ENCODE measurements at regions not wholly inside any gene's neighbourhood (a gene's known extent, or its start where the extent isn't known, plus 50 kb on each side); places are given as distances from the start of the nearest gene placed in this dataset.

DNA sequence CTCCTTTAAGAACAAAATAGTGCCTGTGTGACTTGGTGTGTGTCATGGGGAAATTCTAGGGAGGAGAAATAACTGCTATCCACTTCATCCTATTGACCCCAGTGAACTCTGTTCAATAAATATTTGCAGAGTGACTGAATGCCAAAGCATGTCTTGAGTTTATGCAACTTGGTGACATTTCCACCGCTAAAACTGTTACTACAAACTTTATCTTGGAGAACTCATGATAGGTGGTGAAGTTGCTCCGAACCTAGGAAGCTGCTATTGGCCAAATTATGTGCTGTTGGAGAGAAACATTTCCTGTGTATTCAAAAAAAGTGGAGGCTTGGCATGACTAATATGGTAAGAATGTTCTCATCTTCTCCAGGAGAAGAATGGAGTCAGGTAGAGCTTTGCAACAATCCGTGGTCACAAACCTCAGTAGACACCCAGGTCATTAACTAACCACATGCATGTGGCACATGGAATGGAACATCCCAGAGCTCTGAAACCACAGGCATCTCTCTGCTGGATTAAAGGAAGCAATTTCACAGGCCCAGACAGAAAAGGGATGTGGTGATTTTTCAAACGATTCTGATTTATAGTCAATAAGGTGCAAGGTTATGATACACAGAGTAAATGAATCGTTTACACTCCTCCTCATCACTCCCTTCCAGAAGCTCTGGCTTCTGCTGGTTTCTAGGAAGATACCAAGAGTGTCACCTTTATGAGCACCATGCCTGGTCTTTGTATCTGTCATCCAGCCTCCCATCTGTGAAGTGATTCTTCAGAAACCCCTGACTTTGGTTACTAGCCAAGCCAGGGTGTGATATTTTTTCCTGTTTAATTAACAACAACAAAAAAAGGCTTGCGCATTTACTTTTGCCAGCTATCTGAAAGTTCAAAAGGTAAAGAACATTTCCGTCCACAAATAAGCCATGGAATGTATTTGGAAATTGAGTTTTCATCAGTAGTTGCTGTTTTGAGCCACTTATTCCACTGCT lies 361.1 kb downstream of the TGFB2 start:
- DNase-seq (ENCODE audit: low spot score in 2 of 2): no peak
- no peak for FAIRE-seq

DNA sequence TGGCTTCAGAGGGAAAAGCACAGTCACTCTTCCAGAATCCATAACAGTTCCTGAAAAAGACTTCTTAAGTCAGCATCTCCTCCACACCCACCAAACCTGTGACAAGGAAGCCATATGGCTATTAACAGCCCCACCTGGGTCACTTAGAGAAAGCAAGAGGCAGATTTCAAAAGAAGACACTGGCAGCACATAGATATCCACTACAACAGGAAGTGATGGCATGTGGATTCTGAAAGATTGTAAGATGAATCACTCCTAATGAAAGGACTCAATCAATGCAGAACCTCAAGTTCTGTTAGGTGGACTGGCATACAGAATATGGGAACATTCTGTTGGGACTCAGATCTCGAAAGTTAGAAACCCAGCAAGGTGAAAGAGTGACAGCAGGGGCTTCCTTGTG lies 365.9 kb downstream of the TGFB2 start:
- FAIRE-seq (no peak), DNase-seq (ENCODE audit: low spot score in 2 of 2) (no peak)

DNA sequence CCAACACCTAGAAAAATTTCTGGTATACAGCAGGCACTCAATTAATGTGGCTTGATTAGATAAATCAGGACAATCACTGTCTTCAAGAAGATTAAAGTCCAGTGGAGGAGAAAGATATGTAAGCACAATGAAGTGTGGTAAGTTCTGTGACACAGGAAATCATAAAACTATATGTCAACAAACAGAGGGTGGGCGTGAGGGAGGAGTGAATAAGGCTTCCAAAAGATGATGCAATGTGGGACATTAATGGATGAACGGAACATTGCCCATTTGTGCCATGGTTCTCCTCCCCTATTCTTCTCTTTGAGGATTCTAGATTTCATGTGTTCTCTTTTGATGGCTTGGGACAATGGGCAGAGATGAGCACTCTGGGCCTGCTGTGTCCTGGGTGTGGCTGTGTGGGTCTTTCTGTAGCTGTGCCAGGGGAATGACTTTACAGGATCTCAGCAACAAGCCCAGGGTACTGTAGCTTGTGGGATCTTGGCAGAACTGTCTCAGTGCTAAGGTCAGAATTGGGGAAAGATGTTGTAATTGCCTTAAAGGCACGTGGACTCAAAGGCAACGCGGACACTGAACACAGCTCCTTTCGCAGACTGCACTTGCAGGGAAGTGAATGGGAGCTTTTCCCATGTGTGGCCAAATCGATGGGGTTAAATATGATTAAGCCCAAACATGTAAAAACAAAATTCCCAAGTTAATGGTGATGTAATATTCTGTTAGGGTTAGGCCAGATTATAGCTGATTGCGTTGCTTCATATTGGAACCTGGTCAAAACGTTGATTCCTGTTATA lies 366.9 kb downstream of the TGFB2 start:
- DNase-seq (ENCODE audit: low spot score in 2 of 2): no peak
- no peak for FAIRE-seq

DNA sequence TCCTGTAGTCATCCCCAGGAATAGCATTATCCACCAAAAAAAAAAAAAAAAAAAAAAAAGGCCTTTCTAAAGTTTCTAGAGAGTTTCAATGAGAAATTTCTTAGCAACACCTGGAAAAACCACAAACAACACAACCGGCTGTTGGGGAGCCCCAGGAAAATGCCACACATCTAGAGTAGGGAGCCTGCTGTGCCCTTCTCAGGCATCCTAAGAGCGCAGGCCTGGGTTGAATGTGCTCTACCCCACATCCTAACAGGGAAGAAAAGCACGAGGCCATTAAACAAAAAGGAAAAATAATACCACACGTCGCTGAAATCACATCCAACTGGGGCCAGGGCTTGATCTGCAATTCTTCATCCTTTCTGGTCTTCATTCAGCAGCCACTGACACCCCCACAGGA lies 367.5 kb downstream of the TGFB2 start:
- no peak for DNase-seq (ENCODE audit: low spot score in 2 of 2)
- no peak for FAIRE-seq

DNA sequence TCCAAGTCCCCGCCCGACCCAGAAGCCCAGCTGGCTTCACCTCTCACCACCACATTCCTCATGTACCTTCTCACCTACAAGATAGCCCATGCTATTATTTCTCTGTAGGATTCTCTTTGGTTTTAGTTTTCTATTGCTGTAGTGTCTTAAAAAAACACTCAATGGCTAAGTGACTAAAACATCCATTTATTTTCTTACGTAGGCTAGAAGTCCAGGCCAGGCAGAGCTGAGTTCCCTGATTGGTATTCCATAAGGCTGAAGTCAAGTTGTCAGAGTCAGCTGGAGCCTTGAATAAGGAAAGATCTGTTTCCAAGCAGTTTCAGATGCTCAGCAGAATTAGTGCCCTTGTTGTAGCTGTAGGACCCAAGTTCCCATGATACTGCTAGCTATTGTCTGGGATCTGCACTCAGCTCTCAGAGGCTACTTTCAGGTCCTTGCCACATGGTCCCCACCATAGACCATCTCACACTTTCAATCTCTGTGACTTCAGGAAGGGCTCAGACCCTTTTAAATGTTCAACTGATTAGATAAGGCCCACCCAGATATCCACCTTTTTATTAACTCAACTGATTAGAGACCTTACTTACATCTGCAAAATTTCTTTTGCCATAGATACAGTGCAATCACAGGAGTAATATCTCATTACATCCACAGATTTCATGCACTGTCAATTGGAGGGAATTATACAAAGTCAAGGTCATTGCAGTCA lies 371.0 kb downstream of the TGFB2 start:
- no peak for FAIRE-seq
- DNase-seq (ENCODE audit: low spot score in 2 of 2): no peak

DNA sequence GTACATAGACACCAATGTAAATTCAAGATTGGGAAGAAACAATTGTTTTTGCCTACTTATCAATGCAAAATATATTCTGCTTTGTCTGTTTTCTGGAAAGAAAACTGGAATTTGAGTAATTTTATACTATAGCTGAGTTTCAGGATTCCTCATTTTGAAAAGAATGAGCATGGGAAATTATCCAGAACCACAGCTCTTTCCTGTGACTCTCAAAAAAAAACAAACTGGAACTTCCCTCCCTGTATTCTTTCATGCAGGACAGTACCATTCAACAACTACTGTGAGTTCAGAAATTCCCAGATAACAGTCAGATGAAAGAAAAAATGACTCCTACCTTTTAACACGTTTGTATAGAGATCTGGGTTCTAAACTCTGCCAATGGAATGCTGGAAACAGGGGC lies 372.4 kb downstream of the TGFB2 start:
- DNase-seq (ENCODE audit: low spot score in 2 of 2): no peak
- no peak for FAIRE-seq

DNA sequence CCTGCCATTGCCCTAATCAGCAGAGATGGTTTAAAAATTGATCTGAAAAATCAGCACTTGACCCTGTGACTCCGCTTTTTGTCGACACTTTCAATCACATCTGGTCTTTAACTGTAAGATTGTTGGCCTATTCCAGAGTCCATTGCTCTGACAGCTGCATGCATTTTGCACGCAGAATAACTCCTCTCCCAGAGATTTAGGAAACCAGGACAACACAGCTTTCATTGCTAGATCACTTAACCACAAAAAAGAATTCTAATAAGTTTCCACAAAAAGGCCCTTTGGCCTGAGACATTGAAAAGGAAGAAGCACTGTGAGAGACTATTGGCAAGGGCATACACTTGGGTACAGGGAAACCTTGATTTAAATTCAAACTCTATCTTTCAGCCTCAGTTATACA lies 373.1 kb downstream of the TGFB2 start:
- no peak for FAIRE-seq
- DNase-seq (ENCODE audit: low spot score in 2 of 2): no peak

DNA sequence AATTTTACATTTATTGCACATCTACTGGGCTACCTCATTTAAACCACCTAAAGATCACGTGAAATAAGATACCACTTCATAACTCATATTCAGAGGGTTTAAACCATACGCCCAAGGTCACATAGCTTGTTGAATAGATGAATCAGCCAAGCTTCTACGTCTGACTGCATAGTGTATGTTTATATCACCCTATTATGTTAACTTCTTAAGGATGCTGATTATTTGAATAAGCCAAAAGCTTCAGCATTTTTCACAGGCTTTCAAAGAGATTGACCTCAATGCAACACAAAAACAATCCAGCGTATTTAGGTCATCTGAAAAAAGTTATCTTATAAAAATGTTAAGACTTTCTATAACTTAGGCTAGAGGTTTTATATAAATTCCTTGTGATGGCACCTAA lies 373.8 kb downstream of the TGFB2 start:
- DNase-seq (ENCODE audit: low spot score in 2 of 2): no peak
- FAIRE-seq: no peak

DNA sequence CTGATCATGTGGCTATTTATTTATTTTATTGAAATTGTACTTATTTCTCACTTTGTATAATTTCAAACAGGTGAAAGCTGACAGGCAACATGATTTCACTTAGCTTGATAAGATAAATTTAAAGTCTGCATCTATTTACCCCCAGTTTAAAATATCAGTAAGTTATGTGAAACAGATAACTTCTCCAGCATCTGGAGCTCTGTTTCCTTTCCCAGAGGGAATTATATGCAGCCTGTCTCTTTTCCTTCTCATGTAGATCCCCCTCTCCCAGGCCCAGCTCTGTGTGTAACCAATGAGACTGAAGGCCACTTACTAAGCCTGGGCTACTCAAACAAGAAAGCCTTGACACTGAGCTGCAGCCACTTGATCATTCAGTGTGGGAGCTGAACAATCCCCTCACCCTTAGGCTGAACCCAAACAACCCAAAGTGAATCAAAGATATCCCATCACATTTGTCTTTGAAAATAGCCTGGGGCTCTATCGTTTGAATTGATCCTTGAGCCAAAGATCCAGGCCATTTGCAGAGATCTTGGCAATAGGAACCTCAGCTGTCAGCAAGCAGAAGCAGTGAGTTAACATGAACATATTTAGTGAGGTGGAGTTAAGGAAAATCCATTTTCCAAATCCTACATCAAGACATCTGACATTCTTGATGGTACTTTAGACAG lies 383.9 kb downstream of the TGFB2 start:
- FAIRE-seq (no peak), DNase-seq (ENCODE audit: low spot score in 2 of 2) (no peak)

DNA sequence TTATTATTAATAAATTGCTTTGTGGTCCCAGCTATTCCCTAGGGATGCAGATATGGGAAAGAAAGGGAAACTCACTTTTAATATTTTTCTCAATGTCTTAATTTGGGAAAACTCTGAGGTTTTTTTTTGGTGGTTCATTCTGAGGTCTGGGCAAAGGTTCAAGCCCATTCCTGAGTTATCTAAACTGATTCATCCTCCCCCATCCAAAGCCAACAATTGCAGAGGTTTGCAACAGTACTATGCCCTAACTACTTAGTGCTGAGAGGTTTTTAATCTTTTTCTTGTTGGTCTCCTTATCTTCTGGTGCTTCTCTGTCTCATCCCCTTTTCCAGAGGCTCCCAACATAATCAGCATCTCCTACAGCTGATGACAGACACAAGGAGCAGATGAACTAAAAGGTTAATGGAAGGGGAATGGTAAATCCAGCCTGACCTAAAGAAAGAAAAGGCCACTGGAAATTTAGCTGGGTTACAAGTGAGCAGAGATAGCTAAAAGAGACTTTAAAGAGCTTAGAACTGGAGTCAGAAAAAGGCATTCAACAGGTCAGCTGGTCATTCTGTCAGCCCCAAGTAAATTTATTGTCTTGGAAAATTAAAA lies 390.4 kb downstream of the TGFB2 start:
- FAIRE-seq (no peak), DNase-seq (ENCODE audit: low spot score in 2 of 2) (no peak)

DNA sequence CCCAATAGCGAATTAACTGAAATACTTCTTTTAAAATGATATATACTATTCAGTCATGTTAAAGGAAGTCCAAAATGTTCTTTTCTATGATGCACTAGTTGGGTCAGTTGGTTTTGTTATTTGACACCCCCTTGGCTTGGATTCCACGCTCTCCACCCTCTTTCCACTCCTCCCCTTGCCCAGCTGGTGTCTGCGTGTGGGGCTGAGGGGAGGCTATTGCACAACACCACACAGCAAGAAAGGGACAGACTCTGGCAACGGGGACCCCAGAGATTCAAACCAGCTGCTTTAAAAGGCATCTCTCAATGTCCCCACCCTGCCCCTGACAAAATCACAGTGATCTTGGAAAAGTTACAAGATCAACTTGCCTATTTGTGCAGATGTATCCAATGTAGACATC lies 394.3 kb downstream of the TGFB2 start:
- no peak for DNase-seq (ENCODE audit: low spot score in 2 of 2)
- no peak for FAIRE-seq

DNA sequence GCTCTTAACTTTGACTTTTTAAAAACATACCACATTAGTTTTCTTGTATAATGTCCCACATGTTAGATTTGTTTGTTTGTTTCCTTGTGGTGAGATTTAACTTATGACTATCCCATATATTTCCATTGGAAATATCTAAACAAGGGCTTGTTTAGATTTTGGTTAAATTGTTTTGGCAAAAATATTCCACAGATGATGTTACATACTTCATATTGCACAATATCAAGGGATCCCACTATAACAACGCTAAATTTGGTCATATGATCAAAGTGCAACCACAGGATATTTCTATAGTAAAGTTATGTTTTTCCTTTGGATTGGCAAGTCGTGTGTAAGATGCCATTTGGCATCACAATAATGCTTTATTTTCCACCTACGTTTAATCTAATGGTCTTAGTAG lies 396.7 kb downstream of the TGFB2 start:
- FAIRE-seq: no peak
- no peak for DNase-seq (ENCODE audit: low spot score in 2 of 2)

DNA sequence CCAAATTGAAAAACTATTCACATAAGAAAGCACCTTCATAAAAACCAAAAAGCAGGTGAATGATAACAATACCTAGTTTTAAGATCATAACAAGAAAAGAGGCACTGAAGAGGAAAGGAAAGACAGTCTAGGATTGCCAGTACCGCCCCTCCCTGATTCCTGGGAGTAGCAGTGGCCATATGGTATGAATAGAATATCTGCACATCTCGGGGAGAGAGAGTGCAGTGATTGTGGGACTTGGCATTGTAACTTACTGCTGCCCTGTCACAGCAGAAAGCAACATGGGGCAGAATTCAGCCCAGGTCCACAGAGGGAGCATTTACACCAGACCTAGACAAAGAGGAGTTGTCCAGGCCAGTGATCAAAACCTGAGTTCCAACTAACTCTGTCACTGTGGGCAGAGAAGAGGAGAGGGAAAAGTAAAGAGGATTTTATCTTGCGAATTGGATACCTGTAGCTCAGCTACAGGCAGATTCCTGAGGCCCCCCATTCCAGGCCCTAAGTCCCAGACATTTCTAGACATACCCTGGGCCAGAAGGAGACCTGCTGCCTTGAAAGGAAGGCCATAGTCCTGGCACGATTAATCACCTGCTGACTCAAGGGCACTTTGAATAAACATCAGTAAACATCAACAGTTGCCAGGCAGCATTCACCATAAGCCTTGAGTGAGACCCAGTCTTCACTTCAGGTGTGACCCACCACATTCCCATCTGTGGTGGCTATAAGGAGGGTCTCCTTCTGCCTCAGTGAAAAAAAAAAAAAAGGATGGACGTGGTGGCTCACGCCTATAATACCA lies 397.5 kb downstream of the TGFB2 start:
- DNase-seq (ENCODE audit: low spot score in 2 of 2): no peak
- FAIRE-seq: no peak

DNA sequence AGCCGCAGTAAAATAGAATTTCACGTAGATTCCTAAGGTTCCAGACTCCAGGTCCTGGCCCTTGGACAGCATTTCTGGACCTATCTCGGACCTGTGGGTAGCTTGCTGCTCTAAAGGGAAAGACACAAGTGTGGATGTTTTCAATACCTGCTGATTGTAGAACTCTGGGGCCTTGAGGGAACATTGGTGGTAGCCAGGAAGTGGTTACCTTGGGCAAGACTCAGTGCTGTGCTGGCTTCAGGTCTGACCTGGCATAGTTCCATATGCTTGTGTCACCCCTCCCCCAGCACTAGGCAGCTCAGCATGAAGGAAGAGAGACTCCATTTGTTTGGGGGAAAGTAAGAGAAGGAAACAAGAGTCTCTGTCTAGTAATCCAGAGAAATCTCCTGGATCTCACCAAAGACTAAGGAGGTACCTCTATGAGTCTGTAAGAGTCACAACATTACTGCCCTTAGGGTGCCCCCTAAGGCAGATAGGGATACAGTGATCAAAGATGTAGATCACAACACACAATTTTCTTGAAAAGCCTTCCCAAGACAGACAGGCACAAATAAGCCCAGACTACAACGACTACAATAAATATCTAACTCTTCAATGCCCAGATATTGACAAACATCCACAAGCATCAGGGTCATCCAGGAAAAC lies 398.8 kb downstream of the TGFB2 start:
- DNase-seq (ENCODE audit: low spot score in 2 of 2) (no peak), FAIRE-seq (no peak)

DNA sequence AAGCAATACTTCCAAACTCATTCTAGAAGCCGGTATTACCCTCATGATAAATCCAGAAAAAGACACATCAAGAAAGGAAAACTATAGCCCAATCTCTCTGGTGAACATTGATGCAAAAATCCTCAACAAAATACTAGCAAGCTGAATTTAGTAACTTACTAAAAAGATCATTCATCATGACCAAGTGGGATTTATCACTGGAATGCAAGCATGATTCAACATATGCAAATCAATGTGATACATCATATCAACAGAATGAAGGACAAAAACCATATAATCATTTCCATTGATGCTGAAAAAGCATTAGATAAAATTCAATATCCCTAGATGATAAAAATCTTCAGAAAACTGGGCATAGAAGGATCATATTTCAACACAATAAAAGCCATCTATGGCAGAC lies 402.9 kb downstream of the TGFB2 start:
- FAIRE-seq (no peak), DNase-seq (ENCODE audit: low spot score in 2 of 2) (no peak)

DNA sequence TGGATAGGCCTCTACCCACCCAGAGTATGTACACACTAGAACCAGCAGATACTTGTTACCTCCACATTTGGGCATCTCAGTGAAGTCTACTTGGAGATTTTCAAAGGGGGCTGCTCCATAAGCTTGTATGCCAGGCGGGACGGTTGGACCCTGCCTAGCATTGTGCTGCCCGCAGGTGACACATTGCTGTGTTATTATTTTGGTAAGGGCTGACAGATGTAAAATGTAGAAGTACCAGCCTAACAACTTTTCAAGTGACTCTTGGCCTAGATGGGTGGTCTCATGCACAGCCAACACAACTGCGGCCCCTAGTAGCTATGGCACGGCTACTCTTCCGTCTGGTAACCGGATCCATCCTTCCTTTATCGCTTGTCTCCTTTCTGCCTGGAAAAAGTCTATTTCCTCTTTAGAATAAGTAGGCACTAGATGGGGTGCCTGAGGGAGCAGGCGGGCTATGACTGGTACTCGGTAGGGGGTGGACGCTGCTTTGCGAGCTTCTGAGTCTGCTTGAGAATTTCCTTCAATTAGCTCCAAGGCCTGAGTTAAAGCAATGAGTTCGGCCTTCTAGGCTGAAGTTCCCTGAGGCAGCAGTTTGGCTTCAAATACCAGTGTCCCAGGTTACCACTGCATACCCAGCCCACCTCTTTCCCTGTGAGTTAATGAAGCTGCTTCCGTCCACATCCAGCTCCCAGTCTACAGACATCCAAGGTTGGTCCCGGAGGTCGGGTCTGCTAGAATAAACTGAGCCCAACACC lies 405.3 kb downstream of the TGFB2 start:
- no peak for DNase-seq (ENCODE audit: low spot score in 2 of 2)
- FAIRE-seq: no peak

DNA sequence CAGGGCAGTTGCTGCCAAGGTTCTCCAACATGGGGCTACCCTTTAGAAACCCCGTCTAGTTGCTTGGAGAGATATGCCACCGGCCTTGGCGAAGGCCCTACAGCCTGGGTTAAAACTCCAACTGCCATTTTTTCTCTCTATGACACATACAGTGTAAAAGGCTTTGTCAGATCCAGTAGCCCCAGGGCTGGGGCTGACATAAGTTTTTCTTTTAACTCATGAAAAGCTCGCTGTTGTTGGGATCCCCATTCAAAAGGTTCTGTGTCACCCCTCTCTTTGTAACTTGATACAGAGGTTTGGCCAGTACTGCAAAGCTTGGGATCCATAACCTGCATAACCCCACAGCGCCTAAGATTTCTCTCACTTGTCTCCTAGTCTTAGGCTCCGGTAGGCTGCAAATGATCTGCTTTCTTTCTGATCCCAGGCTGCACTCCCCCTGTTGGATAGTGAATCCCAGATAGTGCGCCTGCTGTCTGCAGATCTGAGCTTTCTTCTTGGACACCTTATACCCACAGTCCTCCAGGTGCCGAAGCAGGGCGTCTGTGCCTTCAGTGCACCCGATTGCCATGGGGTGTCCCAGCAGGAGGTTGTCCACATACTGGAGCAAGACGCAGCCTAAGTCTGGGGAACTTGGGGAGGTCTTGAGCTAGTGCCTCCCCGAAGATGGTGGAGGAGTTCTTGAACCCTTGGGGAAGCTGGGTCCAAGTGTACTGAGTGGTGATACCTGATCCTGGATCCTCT lies 406.2 kb downstream of the TGFB2 start:
- DNase-seq (ENCODE audit: low spot score in 2 of 2): no peak
- no peak for FAIRE-seq
